Skin epidermis (tissue), 12 donors: ENCODE measurements at regions not wholly inside any gene's neighbourhood (a gene's known extent, or its start where the extent isn't known, plus 50 kb on each side); places are given as distances from the start of the nearest gene placed in this dataset.

ENCODE experiments used
- H3K27ac ChIP-seq, 21 experiments: fragments of 200-600 bp; sonication (generic) in 11 of 21; one replicate each; pipeline ENCODE4 v1.5.0; 2020; ENCODE audit warnings: mild to moderate bottlenecking in 3 of 21, inconsistent platforms in 2 of 21, moderate library complexity in 2 of 21
- H3K4me3 ChIP-seq, 7 experiments: fragments of 200-600 bp; sonication (generic) in 2 of 7; one replicate each; pipeline ENCODE4 v1.5.0; 2020; ENCODE audit warnings: inconsistent platforms in 2 of 7, mild to moderate bottlenecking in 2 of 7, moderate library complexity in 1 of 7

DNA sequence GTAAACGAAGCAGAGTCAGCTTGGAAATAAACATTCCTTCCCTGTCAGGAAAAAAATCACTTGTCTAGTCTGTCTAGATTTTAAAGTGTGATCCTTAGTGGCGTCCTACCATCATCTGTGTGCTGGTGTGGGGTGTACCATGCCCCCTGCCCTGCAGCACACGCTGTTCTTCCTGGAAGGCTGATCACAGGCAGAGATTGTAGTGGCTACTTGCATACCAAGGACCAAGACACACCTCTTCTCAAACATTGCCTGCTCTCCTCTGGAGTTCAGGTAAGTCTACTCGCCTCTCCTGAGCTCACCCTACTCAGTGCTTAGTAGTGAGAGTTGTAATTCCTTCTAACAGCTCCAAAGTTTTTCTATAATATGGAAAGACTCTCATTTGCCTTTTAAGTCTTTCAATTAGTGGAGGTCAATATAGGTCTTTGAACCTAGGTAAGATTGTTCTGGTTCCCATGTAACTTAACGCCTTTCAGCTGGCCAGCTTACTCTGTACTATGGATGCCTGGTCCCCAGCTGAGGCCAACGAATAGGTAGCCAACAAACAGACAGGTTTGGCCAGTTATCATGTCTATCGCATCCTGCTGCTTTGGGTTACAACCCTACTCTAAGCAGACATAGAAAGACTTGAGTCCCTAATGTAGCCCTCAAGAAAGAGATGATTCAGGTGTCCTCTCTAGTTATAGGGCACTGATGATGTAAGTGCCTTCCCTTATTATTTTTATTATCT, 55.4 kb downstream of the XCL1 start:
- H3K27ac ChIP-seq: no peak overlapping the region
- H3K4me3 ChIP-seq: no peak overlapping the region

DNA sequence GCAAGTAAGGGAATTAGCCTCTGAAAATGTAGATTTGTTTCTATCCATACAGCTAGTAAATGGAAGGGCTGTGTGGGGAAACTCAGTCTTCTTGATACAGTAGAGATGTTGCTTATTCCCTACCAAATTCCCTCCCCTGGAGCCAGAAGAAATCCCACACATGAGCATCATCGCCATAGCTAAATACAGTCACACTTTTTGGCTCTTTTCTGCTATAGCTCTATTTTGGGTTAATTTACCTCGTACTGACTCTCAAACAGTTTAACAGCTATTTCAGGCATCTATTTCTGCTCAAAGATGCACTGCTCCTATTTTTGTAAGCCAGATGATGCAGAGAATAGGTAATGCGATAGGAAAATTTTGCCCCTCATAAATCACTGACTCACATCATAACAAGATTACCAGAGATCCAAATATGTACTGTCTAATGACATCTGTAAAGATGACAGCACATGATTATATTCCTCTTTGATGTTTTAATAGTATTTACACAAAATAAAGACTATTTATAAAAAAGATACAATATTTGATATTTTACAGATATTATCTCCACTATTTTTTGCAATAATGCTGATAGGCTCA, 58.6 kb downstream of the XCL1 start:
- no peak overlapping the region for H3K27ac ChIP-seq
- H3K4me3 ChIP-seq: no peak overlapping the region

DNA sequence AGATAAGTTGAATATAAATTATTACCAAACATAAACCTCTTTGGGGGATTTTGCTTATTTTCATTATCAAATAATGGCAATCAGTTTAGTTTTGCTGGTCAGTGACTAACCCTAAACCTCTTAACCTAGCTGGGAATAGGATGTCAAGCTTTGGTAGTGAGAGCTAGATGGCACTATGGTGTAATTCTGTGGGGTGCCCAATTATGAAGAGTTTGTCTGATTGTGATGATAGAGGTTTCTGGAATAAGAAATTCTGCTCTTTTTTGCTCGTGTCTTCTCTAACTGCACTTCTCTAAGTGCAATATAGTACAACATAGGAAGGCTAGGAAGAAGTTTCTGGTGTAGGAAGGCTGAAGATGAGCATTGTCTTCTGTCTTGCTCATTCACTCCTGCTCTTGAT, 59.8 kb downstream of the XCL1 start:
- H3K27ac ChIP-seq: no peak overlapping the region
- no peak overlapping the region for H3K4me3 ChIP-seq

DNA sequence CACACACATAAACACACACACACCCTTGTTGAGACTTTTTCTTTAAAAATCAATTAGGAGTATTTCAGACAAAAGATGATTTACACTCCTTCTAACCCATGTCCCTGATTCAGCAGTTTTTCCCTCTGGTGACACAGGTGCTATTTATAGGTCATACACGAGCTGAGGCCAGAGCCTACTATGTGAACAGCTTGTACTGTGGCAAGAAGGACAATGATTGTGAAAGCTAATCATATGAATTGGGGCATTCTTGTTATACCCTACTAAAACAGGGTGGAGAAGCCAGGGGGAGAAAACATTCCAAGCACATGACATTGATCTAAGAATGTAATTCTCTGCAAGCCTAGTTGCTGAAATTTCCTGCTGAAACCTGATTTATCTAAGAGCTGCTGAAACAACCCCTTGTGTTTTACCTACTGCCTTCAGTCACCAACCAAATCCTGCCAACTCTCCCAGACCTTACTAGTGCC, 60.3 kb downstream of the XCL1 start:
- Histone ChIP-seq H3K27ac (peak overlapping the region in 2 of 21 experiments; percentile 11 to 18), H3K4me3 (no peak overlapping the region)

DNA sequence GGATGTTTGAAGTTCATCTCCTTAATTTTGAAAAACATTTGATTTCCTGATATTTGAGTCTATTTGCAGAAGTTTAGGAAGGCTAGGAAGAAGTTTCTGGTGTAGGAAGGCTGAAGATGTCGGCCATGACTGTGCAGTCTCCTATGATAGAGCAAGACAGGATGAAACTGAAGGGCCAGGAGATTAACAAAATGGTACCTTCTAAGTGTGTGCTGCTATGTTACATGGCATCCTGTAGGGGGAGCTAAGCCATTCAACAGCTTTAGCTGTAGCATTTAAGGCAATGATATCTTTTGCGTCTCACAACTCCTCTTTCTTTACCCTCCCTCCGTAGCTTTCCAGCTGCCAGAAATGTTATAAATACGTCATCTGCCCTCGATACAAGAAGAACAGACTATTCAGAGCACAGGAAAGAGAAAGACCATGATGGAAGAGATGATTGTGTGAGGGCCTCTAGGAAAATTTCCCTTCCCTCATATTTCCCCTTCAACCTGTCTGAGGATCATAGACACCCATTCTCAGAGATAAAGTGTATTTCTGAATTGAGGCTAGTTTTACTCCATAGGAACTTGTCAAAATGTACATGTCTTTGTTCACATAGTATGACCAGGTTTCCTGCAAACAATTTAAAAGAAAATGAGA, 61.1 kb downstream of the XCL1 start:
- peak overlapping the region in 2 of 21 experiments; percentile 11 to 18 for H3K27ac ChIP-seq
- H3K4me3 ChIP-seq: no peak overlapping the region

DNA sequence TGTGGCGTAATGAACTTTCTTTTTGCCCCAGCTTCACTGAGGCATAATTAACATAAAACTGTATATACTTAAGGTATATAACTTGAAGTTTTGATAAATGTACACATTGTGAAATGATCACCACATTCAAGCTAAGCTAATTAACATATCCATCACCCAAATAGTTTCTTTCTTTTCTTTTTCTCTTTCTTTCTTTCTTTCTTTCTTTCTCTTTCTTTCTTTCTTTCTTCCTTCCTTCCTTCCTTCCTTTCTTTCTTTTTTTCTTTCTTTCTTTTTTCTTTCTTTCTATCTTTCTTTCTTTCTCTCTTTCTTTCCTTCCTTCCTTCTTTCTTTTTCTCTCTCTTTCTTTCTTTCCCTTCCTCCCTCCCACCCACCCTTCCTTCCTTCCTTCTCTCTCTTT, 62.5 kb downstream of the XCL1 start:
- no peak overlapping the region for H3K4me3 ChIP-seq
- H3K27ac ChIP-seq: no peak overlapping the region

DNA sequence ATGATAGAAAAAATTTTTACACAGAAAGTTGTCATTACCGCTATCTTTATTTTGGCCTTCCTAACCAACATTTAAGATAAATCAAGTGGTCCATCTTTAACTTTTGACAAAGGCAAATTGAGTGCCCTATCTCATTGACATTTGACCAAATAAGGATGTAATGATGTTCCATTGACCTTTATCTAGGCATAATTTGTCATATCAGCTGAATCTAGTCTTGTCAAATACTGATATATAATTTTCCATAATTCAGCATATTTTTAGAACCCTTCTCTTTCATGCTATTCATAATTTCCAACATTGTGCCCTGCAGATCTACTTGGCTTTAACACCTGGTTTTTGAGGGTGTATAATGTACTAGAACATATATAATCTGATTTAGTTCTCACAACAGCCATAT, 63.8 kb downstream of the XCL1 start:
- Histone ChIP-seq H3K27ac (no peak overlapping the region), H3K4me3 (no peak overlapping the region)

DNA sequence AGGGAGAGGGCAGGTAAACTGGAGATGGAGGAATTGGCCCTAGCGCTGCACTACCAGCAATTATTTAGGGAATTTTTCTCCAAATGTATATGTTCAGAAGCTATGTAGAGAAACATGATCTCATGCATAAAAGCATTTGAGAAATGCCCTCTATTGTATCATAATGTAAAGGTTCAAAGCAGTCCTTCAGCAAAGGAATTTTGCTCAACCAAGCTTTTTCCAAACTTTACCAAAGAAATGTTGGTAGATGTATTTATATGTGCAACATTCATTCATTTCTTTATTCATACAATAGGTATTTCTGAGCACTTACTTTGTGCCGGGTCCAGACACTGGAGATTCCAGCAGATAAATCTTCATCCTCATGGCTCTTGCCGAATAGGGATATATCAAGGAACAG, 64.4 kb downstream of the XCL1 start:
- Histone ChIP-seq H3K27ac (no peak overlapping the region), H3K4me3 (no peak overlapping the region)

DNA sequence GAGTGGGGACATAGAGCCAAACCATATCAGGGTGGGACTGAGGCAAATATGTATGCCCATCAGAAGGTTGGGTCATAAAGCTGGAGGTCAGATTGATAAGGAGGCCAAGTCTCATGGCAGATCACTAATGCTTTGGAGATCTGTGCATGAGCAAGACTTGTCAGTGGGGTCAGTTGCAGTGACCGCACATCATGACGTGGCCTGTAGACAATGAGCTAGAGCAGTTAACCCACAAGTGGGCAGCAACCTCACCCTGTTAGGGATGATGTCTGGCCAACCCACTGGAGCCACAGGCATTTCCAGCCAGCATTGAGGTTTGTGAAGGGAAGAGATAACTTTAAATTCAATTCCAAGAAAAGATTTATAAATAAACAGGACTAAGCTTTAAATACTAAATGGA, 66.7 kb downstream of the XCL1 start:
- no peak overlapping the region for H3K27ac ChIP-seq

More for the DNA sequence above, 66.7 kb downstream of the XCL1 start:
- H3K4me3 ChIP-seq: no peak overlapping the region
